ENCODE measurements at regions not wholly inside any gene's neighbourhood (a gene's known extent, or its start where the extent isn't known, plus 50 kb on each side); places are given as distances from the start of the nearest gene placed in this dataset.

GRCh38 chr3:109225516-109225915, 89.0 kb downstream of the C3orf85 start:
- no peak for TF ChIP-seq CTCF (IDR thresholded peaks at IDR 0.05)
- no peak for TF ChIP-seq POLR2A (IDR thresholded peaks at IDR 0.05)
- no peak for TF ChIP-seq POLR2AphosphoS5 (IDR thresholded peaks at IDR 0.05)

All from transverse colon (tissue), 4 donors.